ENCODE measurements at regions not wholly inside any gene's neighbourhood (a gene's known extent, or its start where the extent isn't known, plus 50 kb on each side); places are given as distances from the start of the nearest gene placed in this dataset.

DNA sequence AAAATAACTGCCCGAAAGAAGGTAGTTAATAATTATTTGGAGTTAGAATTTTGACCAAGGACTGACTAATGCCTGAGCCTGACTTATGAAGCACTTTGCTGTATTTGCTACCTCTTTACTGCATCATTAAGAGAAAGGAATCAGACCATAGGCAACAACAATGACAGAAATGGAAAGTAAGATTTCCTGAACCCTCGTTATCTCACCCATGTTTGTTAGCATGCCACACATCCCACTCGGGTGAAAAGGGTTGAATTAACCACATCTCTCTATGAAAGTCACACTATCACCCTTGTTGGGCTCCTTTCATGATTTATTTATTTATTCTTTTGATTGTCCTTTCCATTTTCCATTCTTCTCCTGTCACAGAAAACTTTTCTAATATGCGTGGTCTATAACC is 59.6 kb downstream of the OLIG3 start:
- no peaks in the 10 kb centered on the region for H3K36me3 Mint-ChIP-seq
- no peak overlapping the region for H3K27ac Mint-ChIP-seq
- no peak overlapping the region for H3K4me3 Mint-ChIP-seq
- H3K27me3 Mint-ChIP-seq (ENCODE audit: low read depth in 3 of 3) = peaks cover 0 to 8% (median 1%) of the 10 kb centered on the region in 3 donors
- H3K4me1 Mint-ChIP-seq = peaks cover 0 to 8% of the 10 kb centered on the region in 2 donors
- no peak for DNase-seq
- H3K9me3 Mint-ChIP-seq = no peaks in the 10 kb centered on the region

DNA sequence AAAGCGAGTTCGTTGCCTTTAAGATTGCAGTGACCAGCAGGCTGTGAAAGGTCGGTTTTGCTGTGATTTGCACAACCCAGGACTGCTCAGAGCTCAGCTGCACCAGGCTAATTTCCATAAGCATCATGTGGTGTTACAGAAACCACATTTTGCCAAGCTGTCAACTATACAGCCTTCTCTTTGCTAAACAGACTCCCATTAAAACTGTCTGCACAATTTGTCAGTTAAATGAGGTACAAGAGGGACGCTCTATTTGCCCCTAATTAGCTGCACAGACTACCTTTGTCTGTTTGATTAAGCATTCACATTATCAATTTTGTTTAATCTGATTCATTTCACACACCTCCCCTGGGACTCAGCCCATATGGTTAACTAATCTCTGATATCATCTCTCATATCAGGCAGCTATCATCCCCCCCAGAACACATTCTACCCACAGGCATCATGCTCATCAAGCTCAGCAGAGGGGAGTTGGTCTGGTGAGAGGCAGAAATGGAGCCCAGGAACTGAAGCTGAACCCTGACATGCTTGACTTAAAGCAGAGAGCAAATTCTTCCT is 62.1 kb downstream of the OLIG3 start:
- Mint-ChIP-seq H3K4me1 (peaks cover 0 to 8% of the 10 kb centered on the region in 2 donors), H3K27ac (no peak overlapping the region), H3K27me3 (ENCODE audit: low read depth in 3 of 3) (peaks cover 1 to 14% (median 3%) of the 10 kb centered on the region in 3 donors), H3K4me3 (no peak overlapping the region), H3K9me3 (no peaks in the 10 kb centered on the region), H3K36me3 (no peaks in the 10 kb centered on the region)
- no peak for DNase-seq

DNA sequence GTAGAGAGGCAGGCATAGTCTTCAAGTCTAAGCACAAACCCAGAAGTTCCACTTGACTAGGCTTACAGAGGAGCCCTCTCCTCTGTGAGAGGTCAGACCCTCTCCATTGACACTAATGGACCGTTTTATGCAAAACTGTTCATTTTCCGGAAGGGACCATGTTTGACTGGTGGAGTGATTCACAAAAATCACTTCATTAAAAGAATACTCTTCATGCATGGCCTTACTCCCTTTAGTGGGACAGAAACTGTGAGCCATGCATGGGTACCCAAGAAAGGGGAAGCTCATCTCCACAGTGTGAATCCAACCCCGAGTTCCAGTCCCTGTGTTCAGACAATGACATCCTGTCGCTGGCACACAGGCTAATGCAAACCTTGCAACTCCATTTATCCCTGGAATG is 63.2 kb downstream of the OLIG3 start:
- no peak for DNase-seq
- no peak overlapping the region for H3K27ac Mint-ChIP-seq
- peaks cover 1 to 16% (median 3%) of the 10 kb centered on the region in 3 donors for H3K27me3 Mint-ChIP-seq (ENCODE audit: low read depth in 3 of 3)
- H3K36me3 Mint-ChIP-seq = no peaks in the 10 kb centered on the region
- H3K4me1 Mint-ChIP-seq = peaks cover 5 to 9% of the 10 kb centered on the region in 2 donors
- no peak overlapping the region for H3K4me3 Mint-ChIP-seq
- no peaks in the 10 kb centered on the region for H3K9me3 Mint-ChIP-seq

DNA sequence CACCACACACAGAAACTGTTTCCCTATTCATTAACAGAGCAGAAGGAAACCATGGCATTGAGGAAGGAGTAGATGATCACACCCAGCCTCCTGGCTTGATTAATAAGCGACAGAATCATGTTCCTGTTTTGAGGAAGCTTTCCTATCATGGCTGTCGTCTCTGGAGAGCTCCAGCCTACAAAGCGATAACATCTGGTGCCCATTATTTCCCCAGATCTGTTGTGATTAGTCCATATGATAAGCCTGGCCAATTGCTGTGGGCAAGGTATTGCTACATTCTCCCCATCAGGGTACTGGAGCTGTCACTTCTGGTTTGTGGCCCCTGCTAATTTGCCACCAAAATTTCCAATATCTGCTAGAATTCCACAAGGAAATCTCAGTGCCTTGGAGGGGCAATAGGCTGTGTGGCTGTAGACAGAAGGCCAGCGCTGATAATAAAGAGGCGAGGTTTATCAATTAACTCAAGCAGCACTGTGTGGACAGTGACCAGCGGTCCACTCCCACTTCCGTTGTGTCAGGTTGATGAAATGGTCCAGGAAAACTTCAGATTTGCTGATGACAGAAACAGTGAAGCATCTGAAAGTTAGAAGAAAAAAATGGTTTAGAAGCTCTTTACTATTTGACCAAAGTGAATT is 66.4 kb downstream of the OLIG3 start:
- Mint-ChIP-seq H3K4me1 (peaks cover 28 to 34% of the 10 kb centered on the region in 2 donors), H3K4me3 (no peak overlapping the region), H3K36me3 (no peaks in the 10 kb centered on the region), H3K27ac (no peak overlapping the region), H3K9me3 (no peaks in the 10 kb centered on the region), H3K27me3 (ENCODE audit: low read depth in 3 of 3) (peaks cover 1 to 8% (median 3%) of the 10 kb centered on the region in 3 donors)
- no peak for DNase-seq

DNA sequence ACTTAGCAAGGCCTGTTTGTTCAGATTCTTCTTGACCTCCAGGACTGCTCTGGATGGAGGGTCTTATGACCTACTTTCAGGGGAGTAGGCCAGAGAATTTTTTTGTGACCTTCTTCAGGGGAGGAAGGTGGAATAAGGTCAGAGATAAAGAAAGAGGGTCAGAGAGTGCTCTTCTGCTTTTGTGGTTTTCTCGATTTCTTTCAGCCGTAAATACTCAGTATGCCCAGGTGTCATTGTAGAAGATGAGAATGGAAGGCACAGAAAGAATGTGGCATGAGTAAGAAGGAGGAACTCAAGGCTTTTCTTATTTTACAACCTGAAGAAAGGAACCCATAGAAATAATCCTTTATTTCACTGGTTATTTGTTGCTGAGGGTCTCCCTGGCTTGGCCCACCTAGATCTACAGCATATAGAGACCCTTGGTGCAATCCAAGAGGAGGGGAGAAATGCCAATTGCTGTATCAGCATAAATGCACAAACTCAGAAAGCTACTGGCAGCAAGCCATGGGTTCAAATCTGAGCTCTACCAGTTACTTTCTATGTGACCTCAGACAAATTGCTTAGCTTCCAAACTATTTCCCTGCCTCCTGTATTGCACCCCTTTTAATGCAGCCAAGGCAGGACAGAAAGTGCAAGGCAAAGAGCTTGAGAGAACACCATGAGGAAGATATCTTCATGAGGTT is 68.0 kb downstream of the OLIG3 start:
- Mint-ChIP-seq H3K36me3 (no peaks in the 10 kb centered on the region), H3K9me3 (no peaks in the 10 kb centered on the region), H3K27me3 (ENCODE audit: low read depth in 3 of 3) (peaks cover 0 to 8% (median 3%) of the 10 kb centered on the region in 3 donors), H3K4me1 (peaks cover 26 to 28% of the 10 kb centered on the region in 2 donors), H3K4me3 (no peak overlapping the region), H3K27ac (no peak overlapping the region)
- DNase-seq = no peak

DNA sequence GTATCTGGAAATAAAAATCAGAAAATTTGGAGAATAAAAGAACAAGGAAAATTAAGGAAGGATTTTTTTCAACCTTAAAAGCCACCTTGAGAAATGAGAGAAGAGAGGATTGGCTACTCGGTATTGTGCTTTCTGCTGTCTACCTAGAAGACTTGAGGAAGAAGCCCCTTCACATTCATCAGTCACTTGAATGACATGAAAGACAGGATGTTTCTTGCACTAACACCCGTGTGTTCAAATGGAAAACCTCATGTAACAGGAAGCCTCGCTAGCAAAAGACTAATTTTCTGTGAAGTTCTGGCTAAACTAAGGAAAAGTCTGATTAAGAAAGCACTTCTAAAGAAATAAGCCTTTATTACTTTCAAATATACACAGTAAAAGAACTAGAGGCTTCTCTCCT is 69.9 kb downstream of the OLIG3 start:
- peaks cover 26 to 28% of the 10 kb centered on the region in 2 donors for H3K4me1 Mint-ChIP-seq
- DNase-seq = no peak
- H3K36me3 Mint-ChIP-seq = no peaks in the 10 kb centered on the region
- peak overlapping the region in 1 of 6 donors; percentile 25 for H3K27ac Mint-ChIP-seq
- peaks cover 2 to 8% (median 3%) of the 10 kb centered on the region in 3 donors for H3K27me3 Mint-ChIP-seq (ENCODE audit: low read depth in 3 of 3)
- H3K9me3 Mint-ChIP-seq = no peaks in the 10 kb centered on the region
- no peak overlapping the region for H3K4me3 Mint-ChIP-seq

DNA sequence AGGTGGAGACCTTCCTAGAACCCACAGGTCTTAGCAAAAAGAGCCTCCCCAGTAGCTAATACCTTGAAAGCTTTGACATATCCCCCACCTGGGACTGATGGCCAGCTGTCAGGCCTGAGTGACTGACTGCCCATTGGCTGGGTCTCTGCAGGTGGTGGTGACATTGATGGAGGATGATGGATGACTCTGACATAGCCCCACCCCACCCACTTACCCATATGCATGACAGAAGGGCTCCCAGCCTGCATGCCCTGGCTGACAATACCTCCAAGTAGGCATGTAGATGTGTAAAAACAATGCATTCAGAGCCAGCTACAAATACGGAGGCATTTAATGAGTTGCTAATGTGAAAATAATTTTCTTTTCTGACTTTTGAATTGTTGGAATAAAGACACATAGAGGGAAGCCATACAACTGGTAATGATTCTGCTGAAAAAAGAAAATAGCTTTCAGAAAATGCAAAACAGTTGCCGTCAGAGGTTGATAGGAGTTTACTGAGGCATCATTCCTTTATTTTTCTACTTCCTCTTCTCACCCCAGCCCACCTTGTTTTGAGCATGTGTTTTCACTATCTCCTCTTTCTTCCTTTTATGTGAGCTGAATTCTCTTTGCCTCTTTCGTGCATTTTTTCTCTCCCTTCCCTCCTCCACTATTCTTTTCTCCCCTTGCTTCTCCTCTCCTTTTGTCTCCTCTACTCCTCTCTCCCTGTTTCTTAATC is 70.6 kb downstream of the OLIG3 start:
- H3K9me3 Mint-ChIP-seq = no peaks in the 10 kb centered on the region
- no peak overlapping the region for H3K4me3 Mint-ChIP-seq
- H3K27ac Mint-ChIP-seq = no peak overlapping the region
- DNase-seq = no peak
- peaks cover 26 to 28% of the 10 kb centered on the region in 2 donors for H3K4me1 Mint-ChIP-seq
- H3K36me3 Mint-ChIP-seq = no peaks in the 10 kb centered on the region
- peaks cover 2 to 8% (median 3%) of the 10 kb centered on the region in 3 donors for H3K27me3 Mint-ChIP-seq (ENCODE audit: low read depth in 3 of 3)

DNA sequence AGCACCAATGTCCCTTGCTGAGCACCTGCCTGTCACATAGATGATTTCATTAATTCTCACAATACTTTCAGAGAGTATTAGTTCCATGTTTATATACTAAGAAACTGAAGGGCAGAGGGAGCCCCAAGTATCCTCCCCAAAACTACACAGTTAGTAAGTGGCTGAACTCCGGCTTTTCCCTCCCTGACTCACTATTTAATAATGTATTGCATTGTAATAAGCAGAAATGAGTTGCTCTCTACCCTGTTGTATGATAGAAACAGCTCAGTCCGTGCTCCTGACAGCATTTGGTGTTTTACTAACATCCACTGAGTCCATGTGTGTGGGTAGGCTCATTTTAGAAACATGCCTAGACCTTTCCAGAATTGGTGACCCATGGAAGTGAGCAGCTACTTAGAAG is 76.8 kb downstream of the OLIG3 start:
- DNase-seq = no peak
- H3K4me1 Mint-ChIP-seq = peaks cover 20 to 31% of the 10 kb centered on the region in 2 donors
- no peaks in the 10 kb centered on the region for H3K9me3 Mint-ChIP-seq
- peaks cover 0 to 3% (median 2%) of the 10 kb centered on the region in 3 donors for H3K27me3 Mint-ChIP-seq (ENCODE audit: low read depth in 3 of 3)
- no peak overlapping the region for H3K27ac Mint-ChIP-seq
- no peaks in the 10 kb centered on the region for H3K36me3 Mint-ChIP-seq
- no peak overlapping the region for H3K4me3 Mint-ChIP-seq

DNA sequence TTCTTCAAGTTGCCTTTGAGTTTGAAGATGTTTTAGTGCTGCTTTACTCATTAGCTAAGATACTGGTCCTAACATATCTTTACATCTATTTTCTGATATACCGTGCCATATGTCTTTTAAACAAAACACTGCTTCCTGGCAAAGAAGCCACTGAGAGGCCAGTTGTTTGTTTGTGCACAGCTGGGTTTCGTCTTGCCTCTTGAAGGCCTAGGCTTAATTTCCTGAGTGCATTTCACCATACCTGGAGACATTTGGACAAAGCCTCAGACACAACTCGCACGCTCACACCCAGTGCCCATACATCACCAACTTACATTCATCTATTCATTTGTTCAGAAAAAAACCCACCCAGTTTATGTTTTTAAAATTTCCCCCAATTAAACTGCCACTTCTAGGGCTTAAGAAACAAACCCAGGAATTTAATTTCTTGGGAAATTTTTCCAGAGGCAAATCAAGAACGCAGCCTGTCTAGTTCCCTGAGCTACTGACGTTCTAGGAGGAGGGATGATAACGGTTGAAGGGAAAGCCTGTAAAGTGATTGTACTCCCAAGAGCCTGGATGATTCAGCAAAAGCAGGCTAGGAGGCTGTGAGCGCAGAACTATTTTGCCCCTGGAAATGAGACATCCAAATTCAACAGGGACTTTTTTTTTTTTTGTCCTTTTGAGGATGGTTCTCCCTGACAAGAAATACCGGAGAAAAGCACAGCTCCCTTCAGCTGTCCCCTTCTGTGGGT is 77.7 kb downstream of the OLIG3 start:
- Mint-ChIP-seq H3K4me3 (no peak overlapping the region), H3K27ac (peak overlapping the region in 2 of 6 donors; percentile 39 to 82), H3K36me3 (no peaks in the 10 kb centered on the region), H3K9me3 (no peaks in the 10 kb centered on the region), H3K27me3 (ENCODE audit: low read depth in 3 of 3) (peaks cover 0 to 3% (median 2%) of the 10 kb centered on the region in 3 donors), H3K4me1 (peaks cover 20 to 31% of the 10 kb centered on the region in 2 donors)
- DNase-seq = no peak

DNA sequence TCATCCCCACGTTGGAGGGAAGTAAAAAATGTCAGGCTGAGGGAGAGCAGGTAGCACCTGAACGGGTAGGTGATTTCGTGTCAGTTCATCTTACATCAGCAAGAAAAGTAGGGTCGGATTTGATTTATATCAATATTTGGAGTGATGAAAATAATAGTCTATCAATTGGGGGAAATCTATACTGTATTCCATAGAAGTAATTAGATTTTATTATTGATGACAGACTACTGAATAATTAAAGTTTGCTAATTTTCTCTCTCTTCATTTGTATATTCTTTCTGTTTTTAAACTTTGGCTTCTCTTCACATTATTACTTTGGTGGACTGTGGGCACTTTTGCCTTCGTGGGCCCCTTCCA is 78.4 kb downstream of the OLIG3 start:
- H3K27ac Mint-ChIP-seq = peak overlapping the region; percentile 82 to 97 (median 93)
- no peaks in the 10 kb centered on the region for H3K9me3 Mint-ChIP-seq
- H3K4me3 Mint-ChIP-seq = peak overlapping the region; percentile 85 to 92 (median 89)
- H3K36me3 Mint-ChIP-seq = no peaks in the 10 kb centered on the region
- peaks cover 0 to 3% (median 2%) of the 10 kb centered on the region in 3 donors for H3K27me3 Mint-ChIP-seq (ENCODE audit: low read depth in 3 of 3)
- H3K4me1 Mint-ChIP-seq = peaks cover 20 to 31% of the 10 kb centered on the region in 2 donors
- DNase-seq = no peak

DNA sequence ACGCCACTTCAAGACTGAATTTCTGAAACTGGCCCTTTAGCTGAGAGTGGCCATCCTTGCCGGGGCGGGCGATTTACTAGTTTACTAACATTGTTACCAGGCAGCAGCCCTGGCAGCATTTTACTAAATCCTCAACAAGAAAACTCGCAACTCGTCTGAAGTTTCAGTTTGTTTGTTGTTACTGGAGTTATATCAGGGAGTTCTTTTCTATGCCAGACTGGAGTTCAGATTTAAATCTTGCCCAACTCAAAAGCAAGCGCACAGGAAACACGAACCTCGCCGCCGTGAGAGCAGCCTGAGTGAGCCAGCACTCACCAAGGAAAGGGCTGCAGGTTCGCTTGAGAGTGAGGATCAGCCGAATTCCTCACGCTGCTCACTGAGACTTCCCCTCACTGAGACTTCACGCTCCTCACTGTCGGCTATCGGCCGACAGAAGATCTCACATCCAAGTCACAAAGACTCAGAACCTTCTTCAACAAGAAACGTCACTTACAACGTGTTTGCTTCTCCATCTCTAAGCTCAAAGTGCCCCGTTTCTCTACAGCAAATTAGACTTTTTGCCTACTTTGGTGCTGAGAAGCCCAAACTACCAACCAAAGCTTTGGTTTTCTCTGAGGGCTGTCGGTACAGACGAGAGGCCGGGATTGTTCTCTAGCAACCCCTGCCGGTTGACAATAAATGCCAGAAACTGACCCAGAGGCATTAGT is 78.9 kb downstream of the OLIG3 start:
- H3K36me3 Mint-ChIP-seq = no peaks in the 10 kb centered on the region
- peak overlapping the region; percentile 85 to 92 (median 89) for H3K4me3 Mint-ChIP-seq
- peak overlapping the region; percentile 82 to 97 (median 93) for H3K27ac Mint-ChIP-seq
- H3K9me3 Mint-ChIP-seq = no peaks in the 10 kb centered on the region
- peaks cover 20 to 31% of the 10 kb centered on the region in 2 donors for H3K4me1 Mint-ChIP-seq
- H3K27me3 Mint-ChIP-seq (ENCODE audit: low read depth in 3 of 3) = peaks cover 0 to 3% (median 2%) of the 10 kb centered on the region in 3 donors
- peak; percentile 69 to 78 (median 75) for DNase-seq

DNA sequence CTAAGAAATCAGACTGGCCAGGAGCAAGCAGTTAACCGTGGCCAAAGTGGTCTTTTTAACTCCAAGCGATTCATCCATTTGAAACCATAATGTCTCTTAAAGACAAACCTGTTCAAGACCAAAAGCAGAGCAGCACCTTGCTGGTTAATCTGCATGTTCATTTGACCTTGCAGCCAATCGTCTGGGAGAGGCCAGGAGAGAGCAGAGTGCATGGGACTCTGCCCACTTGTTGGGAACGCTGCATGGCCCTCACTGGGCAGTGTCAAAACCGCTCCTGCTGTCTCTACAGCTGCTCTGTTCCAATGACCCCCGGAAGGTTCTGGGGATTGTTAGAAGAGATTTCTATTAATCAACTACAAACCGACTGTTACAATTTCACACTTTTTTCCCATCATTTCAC is 79.6 kb downstream of the OLIG3 start:
- DNase-seq = peak in 1 of 3 donors; percentile 4
- peak overlapping the region; percentile 85 to 92 (median 89) for H3K4me3 Mint-ChIP-seq

DNA sequence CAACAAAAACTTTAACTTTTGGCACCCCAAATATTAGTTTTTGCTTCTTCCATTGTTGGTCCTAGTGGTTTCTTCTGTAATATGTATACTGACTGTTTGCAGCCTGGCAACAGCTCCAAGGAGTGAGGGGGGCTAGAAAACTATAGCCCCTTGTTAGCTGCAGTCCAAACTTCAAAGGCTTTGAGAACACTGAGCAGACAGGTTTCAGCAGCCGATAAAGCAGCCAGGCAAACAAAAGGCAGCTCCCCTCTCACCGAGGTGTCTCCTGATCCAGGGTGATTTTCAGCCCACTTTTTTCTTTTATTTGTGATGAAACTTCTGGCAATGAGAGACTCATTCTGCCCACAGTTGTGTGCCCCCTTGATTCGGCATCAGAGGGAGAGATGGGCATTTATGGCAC is 80.7 kb downstream of the OLIG3 start:
- H3K27ac Mint-ChIP-seq = peak overlapping the region in 2 of 6 donors; percentile 37 to 42
- H3K27me3 Mint-ChIP-seq (ENCODE audit: low read depth in 3 of 3) = peaks cover 0 to 3% (median 0%) of the 10 kb centered on the region in 3 donors
- no peaks in the 10 kb centered on the region for H3K9me3 Mint-ChIP-seq
- no peak for DNase-seq
- peaks cover 25 to 42% of the 10 kb centered on the region in 2 donors for H3K4me1 Mint-ChIP-seq
- H3K36me3 Mint-ChIP-seq = peaks cover 0 to 4% (median 0%) of the 10 kb centered on the region in 3 donors
- H3K4me3 Mint-ChIP-seq = no peak overlapping the region

More for the DNA sequence above, 79.6 kb downstream of the OLIG3 start:
- peak overlapping the region; percentile 82 to 97 (median 93) for H3K27ac Mint-ChIP-seq
- H3K36me3 Mint-ChIP-seq = no peaks in the 10 kb centered on the region
- peaks cover 20 to 33% of the 10 kb centered on the region in 2 donors for H3K4me1 Mint-ChIP-seq
- no peaks in the 10 kb centered on the region for H3K9me3 Mint-ChIP-seq
- H3K27me3 Mint-ChIP-seq (ENCODE audit: low read depth in 3 of 3) = peaks cover 0 to 3% (median 2%) of the 10 kb centered on the region in 3 donors
